Endothelial cell (in vitro differentiated cells): ENCODE measurements at regions not wholly inside any gene's neighbourhood (a gene's known extent, or its start where the extent isn't known, plus 50 kb on each side); places are given as distances from the start of the nearest gene placed in this dataset.

ENCODE experiments used
- DNase-seq: peaks from one replicate; pipeline ENCODE4 v3.0.0; 2021; ENCODE audit warnings: low spot score
- H3K27ac Mint-ChIP-seq: one replicate; pipeline ENCODE4 v1.8.0; 2021; ENCODE audit warnings: mixed read lengths, inconsistent platforms; ENCODE audit not compliant: unreplicated experiment
- H3K27me3 Mint-ChIP-seq: one replicate; pipeline ENCODE4 v1.8.0; 2021; ENCODE audit warnings: mild to moderate bottlenecking, moderate library complexity, mixed read lengths, inconsistent platforms; ENCODE audit not compliant: unreplicated experiment
- H3K36me3 Mint-ChIP-seq: one replicate; pipeline ENCODE4 v1.8.0; 2021; ENCODE audit warnings: mild to moderate bottlenecking, low read depth, mixed read lengths, inconsistent platforms; ENCODE audit not compliant: unreplicated experiment
- H3K4me1 Mint-ChIP-seq: one replicate; pipeline ENCODE4 v1.8.0; 2021; ENCODE audit warnings: mild to moderate bottlenecking, mixed read lengths, inconsistent platforms; ENCODE audit not compliant: unreplicated experiment
- H3K4me3 Mint-ChIP-seq: one replicate; pipeline ENCODE4 v1.8.0; 2021; ENCODE audit warnings: mild to moderate bottlenecking, mixed read lengths, inconsistent platforms; ENCODE audit not compliant: unreplicated experiment
- H3K9me3 Mint-ChIP-seq: one replicate; pipeline ENCODE4 v1.8.0; 2021; ENCODE audit warnings: mixed read lengths, inconsistent platforms; ENCODE audit not compliant: unreplicated experiment
- TF ChIP-seq, protein P1 (sequence below): fragments of 200-600 bp; sonication (generic); IDR thresholded peaks from one replicate; pipeline ENCODE4 v1.5.0; 2021; ENCODE audit warnings: antibody characterized with exemption; ENCODE audit not compliant: unreplicated experiment

- Mint-ChIP-seq H3K4me1 (peaks cover 49% of the 10 kb centered on the region), H3K36me3 (no peaks in the 10 kb centered on the region), H3K27me3 (peaks cover 3% of the 10 kb centered on the region), H3K27ac (no peak overlapping the region), H3K9me3 (no peaks in the 10 kb centered on the region), H3K4me3 (no peak overlapping the region)
- no peak for DNase-seq
- TF ChIP-seq, protein P1, sequence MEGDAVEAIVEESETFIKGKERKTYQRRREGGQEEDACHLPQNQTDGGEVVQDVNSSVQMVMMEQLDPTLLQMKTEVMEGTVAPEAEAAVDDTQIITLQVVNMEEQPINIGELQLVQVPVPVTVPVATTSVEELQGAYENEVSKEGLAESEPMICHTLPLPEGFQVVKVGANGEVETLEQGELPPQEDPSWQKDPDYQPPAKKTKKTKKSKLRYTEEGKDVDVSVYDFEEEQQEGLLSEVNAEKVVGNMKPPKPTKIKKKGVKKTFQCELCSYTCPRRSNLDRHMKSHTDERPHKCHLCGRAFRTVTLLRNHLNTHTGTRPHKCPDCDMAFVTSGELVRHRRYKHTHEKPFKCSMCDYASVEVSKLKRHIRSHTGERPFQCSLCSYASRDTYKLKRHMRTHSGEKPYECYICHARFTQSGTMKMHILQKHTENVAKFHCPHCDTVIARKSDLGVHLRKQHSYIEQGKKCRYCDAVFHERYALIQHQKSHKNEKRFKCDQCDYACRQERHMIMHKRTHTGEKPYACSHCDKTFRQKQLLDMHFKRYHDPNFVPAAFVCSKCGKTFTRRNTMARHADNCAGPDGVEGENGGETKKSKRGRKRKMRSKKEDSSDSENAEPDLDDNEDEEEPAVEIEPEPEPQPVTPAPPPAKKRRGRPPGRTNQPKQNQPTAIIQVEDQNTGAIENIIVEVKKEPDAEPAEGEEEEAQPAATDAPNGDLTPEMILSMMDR, result no peak
Measured at GRCh38 chr6:106885679-106886078, 88.8 kb downstream of the CD24 start.

DNA sequence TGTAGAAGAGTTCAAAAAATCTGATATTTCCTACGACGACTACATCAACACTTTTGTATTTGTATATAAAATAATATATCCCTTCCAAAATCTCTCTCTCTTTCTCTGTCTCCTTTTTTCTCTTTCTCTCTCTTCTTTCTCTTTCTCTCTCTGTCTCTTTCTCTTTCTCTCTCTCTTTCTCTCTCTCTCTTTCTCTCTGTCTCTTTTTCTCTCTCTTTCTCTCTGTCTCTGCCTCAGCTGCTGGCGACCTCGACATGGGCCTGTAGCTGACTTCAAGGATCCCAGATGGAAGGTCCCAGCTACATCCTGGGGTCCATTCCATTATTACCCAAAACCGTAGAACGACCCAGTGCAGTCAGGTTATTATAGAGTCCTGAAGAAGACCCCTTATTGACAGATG, 90.0 kb downstream of the CD24 start:
- no peak overlapping the region for H3K4me3 Mint-ChIP-seq
- peaks cover 43% of the 10 kb centered on the region for H3K4me1 Mint-ChIP-seq
- H3K9me3 Mint-ChIP-seq, result no peaks in the 10 kb centered on the region
- peaks cover 3% of the 10 kb centered on the region for H3K27me3 Mint-ChIP-seq
- TF ChIP-seq, protein P1, result no peak
- H3K27ac Mint-ChIP-seq, result no peak overlapping the region
- H3K36me3 Mint-ChIP-seq, result no peaks in the 10 kb centered on the region
- DNase-seq, result no peak

DNA sequence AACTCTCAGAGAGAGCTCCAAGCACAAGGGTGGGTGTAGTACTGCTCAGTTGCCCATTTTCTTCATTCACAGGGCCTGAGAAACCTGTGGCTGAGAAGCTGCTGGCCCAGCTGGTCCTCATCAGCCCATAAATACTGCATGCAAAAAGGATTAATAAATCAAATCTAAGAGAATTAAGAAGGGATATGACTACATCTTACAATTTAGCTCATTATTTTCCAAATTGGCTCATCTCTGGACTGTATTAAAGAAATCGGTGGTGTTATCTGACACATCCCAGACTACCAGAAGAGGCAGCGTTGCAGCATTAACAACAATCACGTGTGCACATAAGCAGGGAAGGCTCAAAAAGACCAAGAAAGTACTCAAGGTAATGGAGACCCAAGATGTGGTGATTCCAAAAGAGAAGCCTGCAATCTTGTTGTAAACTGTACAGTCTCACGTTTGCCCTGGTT, 90.7 kb downstream of the CD24 start:
- DNase-seq, result no peak
- no peaks in the 10 kb centered on the region for H3K36me3 Mint-ChIP-seq
- peaks cover 3% of the 10 kb centered on the region for H3K27me3 Mint-ChIP-seq
- H3K4me3 Mint-ChIP-seq, result no peak overlapping the region
- TF ChIP-seq, protein P1, result no peak
- no peaks in the 10 kb centered on the region for H3K9me3 Mint-ChIP-seq
- H3K27ac Mint-ChIP-seq, result no peak overlapping the region
- peaks cover 38% of the 10 kb centered on the region for H3K4me1 Mint-ChIP-seq

GRCh38 chr6:106882601-106883518, 91.7 kb downstream of the CD24 start:
- no peak overlapping the region for H3K27ac Mint-ChIP-seq
- peaks cover 31% of the 10 kb centered on the region for H3K4me1 Mint-ChIP-seq
- H3K27me3 Mint-ChIP-seq, result peaks cover 3% of the 10 kb centered on the region
- H3K4me3 Mint-ChIP-seq, result no peak overlapping the region
- no peaks in the 10 kb centered on the region for H3K36me3 Mint-ChIP-seq
- DNase-seq, result no peak
- no peaks in the 10 kb centered on the region for H3K9me3 Mint-ChIP-seq
- TF ChIP-seq, protein P1, result no peak

DNA sequence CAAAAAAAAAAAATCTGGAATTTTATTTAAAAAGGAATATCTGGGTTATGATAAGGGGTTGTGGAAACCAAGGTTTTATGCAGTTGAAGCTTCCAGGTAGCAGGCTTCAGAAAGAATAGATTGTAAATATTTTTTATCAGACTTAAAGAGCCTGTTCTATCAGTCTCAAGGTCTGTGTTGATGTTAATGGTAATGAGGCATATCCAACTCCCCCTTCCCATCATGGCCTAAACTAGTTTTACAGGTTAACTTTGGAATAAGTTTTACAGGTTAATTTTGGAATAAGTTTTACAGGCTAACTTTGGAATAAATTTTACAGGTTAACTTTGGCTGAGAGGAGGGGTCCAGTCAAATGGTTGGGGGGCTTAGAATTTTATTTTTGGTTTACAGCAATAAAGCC, 92.4 kb downstream of the CD24 start:
- Mint-ChIP-seq H3K27ac (no peak overlapping the region), H3K4me1 (peaks cover 26% of the 10 kb centered on the region), H3K27me3 (peaks cover 5% of the 10 kb centered on the region), H3K9me3 (peaks cover 3% of the 10 kb centered on the region), H3K36me3 (peaks cover under 1% of the 10 kb centered on the region), H3K4me3 (no peak overlapping the region)
- DNase-seq, result no peak
- TF ChIP-seq, protein P1, result no peak
